HG03108 (cell line): ENCODE measurements at regions not wholly inside any gene's neighbourhood (a gene's known extent, or its start where the extent isn't known, plus 50 kb on each side); places are given as distances from the start of the nearest gene placed in this dataset.
"Not testable (repeated sequence)": the region's sequence is repeated elsewhere in the genome, so short reads cannot be mapped to it uniquely, and the experiment has no call there.

Source experiments
- ATAC-seq: cut with Tn5 transposase; IDR thresholded peaks from one replicate; pipeline ENCODE4 v1.9.1; 2021; ENCODE audit warnings: moderate library complexity; ENCODE audit not compliant: unreplicated experiment

GRCh38 chr15:38852188-38852587 lies 287.6 kb upstream of the RASGRP1 start:
- not testable (repeated sequence) for ATAC-seq

DNA sequence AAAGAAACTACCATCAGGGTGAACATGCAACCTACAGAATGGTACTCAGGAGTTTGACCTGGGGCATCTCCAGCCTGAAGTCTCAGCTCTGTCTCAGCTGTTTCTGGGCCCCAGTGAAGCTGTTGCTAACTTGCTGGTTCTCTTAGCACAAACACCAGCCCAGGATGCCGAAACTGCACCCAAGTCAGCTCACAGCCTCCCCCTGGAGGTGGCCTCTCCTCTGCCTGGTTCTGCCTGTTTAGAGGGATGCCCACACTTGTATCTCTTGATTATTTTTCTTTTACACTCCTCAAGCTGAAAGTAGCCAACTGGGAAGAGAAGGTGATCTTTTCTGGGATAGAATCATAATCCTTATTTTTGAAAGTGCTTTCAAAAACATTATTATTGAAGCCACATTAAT lies 289.0 kb upstream of the RASGRP1 start:
- ATAC-seq = no peak

DNA sequence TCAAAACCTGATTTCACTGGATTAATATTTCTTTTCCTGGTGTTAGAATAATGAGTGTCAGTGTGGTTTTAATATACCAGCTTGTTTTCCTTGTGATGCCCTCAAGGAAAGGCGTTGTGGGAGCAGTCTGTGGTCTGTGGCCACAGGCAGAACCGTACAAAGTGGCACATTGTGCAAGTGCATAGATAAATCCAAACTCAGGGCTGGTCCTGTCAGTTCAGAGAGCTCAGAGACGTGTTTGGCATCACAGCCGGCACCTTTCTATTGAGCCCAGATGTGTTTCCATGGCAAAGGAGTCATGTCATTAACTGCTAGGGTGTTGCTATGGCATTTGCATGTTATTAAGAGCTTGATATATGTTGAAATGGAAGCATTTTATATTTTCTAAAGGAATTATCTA lies 289.9 kb upstream of the RASGRP1 start:
- no peak for ATAC-seq

GRCh38 chr15:38857814-38858213 lies 293.2 kb upstream of the RASGRP1 start:
- ATAC-seq = no peak

DNA sequence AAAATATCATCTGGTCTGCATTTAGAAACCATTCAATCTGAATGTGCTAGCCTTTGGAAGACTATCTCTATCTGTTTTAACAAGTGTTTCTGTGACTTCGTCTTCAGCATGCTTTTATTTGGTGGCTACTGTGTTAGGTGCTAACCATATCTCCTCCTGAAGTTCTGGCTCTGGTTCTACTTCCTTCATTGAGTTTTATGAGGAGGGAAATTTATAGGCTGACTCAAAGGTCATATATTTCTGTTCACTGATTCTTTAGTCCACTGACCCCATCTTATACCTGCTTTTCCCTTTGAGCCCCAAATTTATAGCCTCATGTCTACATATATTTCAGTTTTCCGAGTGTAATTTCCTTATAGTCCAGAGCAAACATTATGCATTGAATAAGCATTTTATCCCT lies 295.0 kb upstream of the RASGRP1 start:
- ATAC-seq = no peak

GRCh38 chr15:38860253-38860652 lies 295.6 kb upstream of the RASGRP1 start:
- ATAC-seq = no peak

- ATAC-seq = no peak
Measured at GRCh38 chr15:38860674-38861073, 296.1 kb upstream of the RASGRP1 start.

DNA sequence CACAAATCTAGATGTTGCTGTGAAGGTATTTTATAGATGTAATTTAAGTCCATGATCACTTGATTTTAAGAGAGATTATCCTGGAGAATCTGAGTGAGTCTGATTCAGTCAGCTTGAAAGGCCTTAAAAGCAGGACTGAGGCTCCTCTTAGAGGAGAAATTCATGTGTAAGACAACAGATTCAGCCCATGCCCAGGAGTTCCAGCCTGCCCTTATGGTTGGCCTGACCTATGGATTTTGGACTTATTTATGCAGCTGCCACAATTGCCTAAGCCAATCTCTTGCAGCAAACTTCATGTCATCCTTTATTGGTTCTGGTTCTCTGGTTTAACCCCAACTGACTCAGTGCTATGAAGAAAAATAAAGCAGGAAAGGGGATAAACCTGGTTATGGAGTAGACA lies 296.5 kb upstream of the RASGRP1 start:
- no peak for ATAC-seq

GRCh38 chr15:38862099-38862498 lies 297.5 kb upstream of the RASGRP1 start:
- ATAC-seq = no peak

- ATAC-seq = no peak
Measured at GRCh38 chr15:38863381-38863780, 298.8 kb upstream of the RASGRP1 start.

- no peak for ATAC-seq
Measured at GRCh38 chr15:38864122-38864521, 299.5 kb upstream of the RASGRP1 start.

DNA sequence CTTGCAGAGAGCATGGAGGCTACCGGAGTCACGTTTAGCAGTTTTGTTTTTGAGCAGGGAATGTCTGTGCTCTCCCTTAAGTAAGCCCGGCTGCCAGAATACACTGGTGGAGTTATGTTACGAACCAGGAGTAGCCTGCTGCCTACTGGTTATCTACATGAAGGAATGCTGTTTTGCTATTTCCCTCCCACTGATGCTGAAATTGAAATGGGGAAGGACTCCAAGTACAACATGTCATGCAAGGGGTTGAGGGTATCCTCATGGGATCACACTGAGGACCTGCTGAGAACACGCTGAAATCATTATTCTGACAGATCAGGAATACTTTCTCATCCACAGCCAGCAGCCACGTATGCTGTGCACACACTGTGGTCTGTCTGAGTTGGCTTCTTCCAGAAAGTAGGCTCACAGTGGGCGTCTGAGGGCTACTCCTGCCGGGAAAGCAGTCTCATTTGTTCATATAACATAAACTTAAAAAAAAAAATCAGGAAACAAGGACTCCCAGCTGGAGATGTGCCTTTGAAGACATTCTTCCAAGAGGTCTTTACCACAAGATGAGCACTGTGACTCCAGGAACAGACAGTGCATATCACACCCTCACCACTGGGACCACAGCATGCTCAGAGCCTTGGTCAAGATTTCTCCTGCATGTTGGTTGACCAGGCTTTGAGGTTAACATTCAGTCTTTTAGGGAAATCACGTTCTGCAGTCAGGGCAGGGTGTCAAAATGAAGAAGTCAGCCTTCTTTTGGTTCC lies 300.4 kb upstream of the RASGRP1 start:
- ATAC-seq = no peak

- ATAC-seq = no peak
Measured at GRCh38 chr15:38867556-38867955, 302.9 kb upstream of the RASGRP1 start.

GRCh38 chr15:38868326-38869114 lies 303.9 kb upstream of the RASGRP1 start:
- ATAC-seq = no peak

GRCh38 chr15:38871638-38872037 lies 307.0 kb upstream of the RASGRP1 start:
- no peak for ATAC-seq

GRCh38 chr15:38872732-38873131 lies 308.1 kb upstream of the RASGRP1 start:
- ATAC-seq = no peak

GRCh38 chr15:38873158-38873557 lies 308.5 kb upstream of the RASGRP1 start:
- ATAC-seq = no peak

- ATAC-seq = no peak
Measured at GRCh38 chr15:38874464-38874863, 309.9 kb upstream of the RASGRP1 start.

DNA sequence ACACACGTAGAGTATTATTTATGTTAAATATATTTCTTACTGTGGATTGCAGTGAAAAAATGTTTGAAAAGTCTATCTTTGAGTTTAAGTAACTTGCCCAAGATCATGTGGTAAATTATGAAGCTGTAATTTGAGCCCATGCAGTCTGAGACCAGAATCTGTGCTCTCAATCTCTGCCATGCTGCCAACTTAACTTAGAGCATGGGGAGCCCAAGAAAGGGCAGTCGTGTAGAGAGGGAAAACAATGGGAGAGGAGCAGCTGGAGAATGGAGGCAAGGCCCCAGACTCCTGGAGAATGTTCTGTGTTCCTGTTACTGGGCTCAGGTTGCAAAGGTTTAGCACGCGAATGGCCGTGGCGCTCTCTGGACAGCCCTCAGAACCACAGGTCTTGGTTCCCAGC lies 311.6 kb upstream of the RASGRP1 start:
- no peak for ATAC-seq

DNA sequence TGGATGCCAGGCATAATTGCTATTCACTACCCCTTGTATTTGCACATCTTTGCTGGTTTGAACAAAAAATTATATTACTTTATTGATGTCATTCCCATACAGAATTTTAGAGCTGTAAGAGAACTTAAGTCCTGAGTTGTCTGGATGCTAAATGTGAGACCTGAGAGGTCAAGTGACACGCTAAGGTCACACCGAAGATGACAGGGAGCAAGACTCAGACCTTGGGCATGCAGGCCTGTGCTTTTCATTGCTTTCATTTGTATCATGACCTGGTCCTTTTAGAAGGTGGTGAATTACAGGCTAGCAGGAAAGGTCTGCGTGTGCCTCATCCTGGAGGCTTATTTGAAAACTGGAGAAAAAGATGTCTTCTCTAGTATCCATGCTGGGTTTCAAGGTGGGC lies 312.0 kb upstream of the RASGRP1 start:
- no peak for ATAC-seq

DNA sequence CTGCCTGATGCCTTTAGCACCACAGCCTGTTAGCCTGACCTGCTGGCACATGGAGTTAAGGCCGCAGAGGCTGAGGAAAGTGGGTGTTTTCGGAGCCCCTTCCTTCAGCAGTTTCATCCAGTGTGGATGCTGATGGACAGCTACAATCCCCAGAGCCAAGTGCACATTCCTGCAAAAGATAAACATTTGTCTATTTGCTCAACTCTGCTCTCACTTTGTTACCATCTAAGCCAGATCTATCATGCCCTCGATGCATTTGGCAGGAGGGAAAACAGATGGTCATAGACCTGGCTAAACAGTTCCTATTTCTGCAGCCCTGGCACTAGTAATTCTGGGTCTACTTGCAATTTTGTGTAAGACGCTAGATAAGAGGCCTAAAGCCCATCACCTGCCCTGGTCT lies 312.9 kb upstream of the RASGRP1 start:
- no peak for ATAC-seq

DNA sequence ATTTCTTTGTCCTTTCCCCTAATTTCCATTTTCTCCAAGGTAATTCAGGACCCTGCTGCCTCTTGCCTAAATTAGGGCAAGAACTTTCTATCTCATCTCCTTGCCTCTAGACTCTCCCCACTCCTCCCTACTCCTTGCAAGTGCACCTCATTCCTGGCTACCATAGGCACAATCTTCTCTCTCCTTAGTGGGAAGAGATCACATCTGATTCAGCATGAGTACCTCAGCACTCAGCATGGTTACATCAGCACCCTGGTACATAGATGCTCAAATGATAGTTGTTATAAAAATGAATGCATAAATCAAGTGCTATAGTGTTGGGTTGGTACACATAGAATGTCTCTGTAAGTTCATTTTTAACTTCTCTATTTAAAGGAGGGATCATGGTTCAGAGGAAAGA lies 313.4 kb upstream of the RASGRP1 start:
- no peak for ATAC-seq
